ENCODE measurements at regions not wholly inside any gene's neighbourhood (a gene's known extent, or its start where the extent isn't known, plus 50 kb on each side); places are given as distances from the start of the nearest gene placed in this dataset.

DNA sequence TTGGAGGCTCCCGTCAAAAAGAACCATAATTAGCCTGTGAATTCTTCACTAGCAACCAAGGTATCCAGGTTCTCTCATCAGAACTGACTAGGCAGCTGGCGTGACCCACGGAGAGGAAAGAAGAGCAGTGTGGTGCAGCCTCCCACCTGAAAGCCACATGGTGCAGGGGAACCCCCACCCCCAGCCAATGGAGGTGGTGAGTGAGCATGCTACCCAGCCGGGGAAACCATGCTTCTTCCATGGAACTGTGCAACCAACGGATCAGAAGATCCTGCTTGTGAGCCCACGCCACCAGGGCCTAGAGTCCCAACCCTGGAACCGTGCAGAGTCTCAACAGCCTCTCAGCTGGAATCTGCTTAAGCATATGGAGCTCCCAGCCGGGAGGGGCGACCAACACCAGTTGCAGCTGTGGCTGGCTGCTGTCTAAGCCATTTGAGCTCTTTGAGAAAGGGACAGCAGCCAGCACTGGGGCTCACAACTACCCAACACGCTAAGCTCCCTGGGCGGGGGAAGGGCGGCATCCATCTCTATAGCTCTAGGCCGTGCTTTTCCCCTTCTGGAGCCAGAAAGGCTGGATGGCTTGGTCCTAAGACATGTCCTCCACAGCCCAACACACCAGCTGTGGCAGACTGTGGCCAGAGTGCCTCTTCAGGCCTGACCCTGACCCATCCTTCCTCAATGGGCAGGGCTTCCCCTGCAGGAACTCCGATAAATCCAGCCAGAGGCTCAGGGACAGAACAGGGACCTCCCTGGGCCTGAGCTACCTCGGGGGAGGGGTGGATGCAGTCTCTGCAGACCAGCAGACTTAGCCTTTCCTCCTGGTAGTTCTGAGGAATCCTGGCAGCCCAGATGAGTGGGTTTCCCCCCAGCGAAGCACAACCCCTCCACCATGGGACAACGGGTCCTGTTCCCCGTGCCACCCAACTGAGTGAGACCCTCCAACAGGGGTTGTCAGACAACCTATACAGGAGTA lies 151.4 kb upstream of the NXPH2 start:
- Histone ChIP-seq H3F3A (ENCODE audit: insufficient read depth, low read length, poor library complexity, severe bottlenecking) (no peaks in the 10 kb centered on the region), H3K9me2 (ENCODE audit: insufficient read depth, low read length) (no peaks in the 10 kb centered on the region), H3K9ac (ENCODE audit: low read length) (no peak overlapping the region), H3K79me2 (replicated peaks; ENCODE audit: insufficient read depth, low read length) (no peaks in the 10 kb centered on the region), H3K36me3 (ENCODE audit: insufficient read depth, low read length) (no peaks in the 10 kb centered on the region), H2AFZ (ENCODE audit: low read depth, low read length) (no peak overlapping the region), H4K20me1 (ENCODE audit: insufficient read depth) (no peaks in the 10 kb centered on the region), H3K27ac (ENCODE audit: low read length) (no peak overlapping the region), H3K9me3 (ENCODE audit: low read length) (no peaks in the 10 kb centered on the region), H3K27me3 (ENCODE audit: insufficient read depth, low read depth, low read length) (no peaks in the 10 kb centered on the region), H3K4me2 (ENCODE audit: low read length) (no peak overlapping the region), H3K4me3 (ENCODE audit: low read length) (no peak overlapping the region)
- TF ChIP-seq EZH2 (IDR thresholded peaks at IDR 0.05; ENCODE audit: borderline replicate concordance, insufficient read depth, low read length, poor library complexity, severe bottlenecking) = no peak

DNA sequence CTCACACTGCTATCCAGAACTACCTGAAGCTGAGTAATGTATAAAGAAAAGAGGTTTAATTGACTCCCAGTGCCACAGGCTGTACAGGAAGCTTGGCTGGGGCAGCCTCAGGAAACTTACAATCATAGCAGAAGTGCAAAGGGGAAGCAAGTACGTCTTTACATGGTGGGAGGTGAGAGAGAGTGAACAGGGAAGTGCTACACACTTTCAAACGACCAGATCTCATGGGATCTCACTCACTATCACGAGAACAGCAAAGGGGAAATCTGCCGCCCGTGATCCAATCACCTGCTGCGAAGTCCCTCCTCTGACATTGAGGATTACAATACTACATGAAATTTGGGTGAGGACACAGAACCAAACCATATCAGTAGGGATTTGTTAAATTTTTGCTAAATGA lies 150.4 kb upstream of the NXPH2 start:
- TF ChIP-seq TAF1 (IDR thresholded peaks at IDR 0.05; ENCODE audit: low read depth) (no peak), EZH2 (IDR thresholded peaks at IDR 0.05; ENCODE audit: borderline replicate concordance, insufficient read depth, low read length, poor library complexity, severe bottlenecking) (no peak), EP300 (conservative IDR thresholded peaks at IDR 0.05; ENCODE audit: poor library complexity, severe bottlenecking) (no peak), RAD21 (conservative IDR thresholded peaks at IDR 0.05) (no peak), MXI1 (conservative IDR thresholded peaks at IDR 0.05; ENCODE audit: poor library complexity, severe bottlenecking) (no peak), POLR2AphosphoS5 (IDR thresholded peaks at IDR 0.05) (no peak), SMC3 (conservative IDR thresholded peaks at IDR 0.05; ENCODE audit: poor library complexity) (no peak)
- TF ChIP-seq, protein P1, sequence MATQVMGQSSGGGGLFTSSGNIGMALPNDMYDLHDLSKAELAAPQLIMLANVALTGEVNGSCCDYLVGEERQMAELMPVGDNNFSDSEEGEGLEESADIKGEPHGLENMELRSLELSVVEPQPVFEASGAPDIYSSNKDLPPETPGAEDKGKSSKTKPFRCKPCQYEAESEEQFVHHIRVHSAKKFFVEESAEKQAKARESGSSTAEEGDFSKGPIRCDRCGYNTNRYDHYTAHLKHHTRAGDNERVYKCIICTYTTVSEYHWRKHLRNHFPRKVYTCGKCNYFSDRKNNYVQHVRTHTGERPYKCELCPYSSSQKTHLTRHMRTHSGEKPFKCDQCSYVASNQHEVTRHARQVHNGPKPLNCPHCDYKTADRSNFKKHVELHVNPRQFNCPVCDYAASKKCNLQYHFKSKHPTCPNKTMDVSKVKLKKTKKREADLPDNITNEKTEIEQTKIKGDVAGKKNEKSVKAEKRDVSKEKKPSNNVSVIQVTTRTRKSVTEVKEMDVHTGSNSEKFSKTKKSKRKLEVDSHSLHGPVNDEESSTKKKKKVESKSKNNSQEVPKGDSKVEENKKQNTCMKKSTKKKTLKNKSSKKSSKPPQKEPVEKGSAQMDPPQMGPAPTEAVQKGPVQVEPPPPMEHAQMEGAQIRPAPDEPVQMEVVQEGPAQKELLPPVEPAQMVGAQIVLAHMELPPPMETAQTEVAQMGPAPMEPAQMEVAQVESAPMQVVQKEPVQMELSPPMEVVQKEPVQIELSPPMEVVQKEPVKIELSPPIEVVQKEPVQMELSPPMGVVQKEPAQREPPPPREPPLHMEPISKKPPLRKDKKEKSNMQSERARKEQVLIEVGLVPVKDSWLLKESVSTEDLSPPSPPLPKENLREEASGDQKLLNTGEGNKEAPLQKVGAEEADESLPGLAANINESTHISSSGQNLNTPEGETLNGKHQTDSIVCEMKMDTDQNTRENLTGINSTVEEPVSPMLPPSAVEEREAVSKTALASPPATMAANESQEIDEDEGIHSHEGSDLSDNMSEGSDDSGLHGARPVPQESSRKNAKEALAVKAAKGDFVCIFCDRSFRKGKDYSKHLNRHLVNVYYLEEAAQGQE (IDR thresholded peaks at IDR 0.05; ENCODE audit: borderline replicate concordance) = no peak
- TF ChIP-seq, protein P2, sequence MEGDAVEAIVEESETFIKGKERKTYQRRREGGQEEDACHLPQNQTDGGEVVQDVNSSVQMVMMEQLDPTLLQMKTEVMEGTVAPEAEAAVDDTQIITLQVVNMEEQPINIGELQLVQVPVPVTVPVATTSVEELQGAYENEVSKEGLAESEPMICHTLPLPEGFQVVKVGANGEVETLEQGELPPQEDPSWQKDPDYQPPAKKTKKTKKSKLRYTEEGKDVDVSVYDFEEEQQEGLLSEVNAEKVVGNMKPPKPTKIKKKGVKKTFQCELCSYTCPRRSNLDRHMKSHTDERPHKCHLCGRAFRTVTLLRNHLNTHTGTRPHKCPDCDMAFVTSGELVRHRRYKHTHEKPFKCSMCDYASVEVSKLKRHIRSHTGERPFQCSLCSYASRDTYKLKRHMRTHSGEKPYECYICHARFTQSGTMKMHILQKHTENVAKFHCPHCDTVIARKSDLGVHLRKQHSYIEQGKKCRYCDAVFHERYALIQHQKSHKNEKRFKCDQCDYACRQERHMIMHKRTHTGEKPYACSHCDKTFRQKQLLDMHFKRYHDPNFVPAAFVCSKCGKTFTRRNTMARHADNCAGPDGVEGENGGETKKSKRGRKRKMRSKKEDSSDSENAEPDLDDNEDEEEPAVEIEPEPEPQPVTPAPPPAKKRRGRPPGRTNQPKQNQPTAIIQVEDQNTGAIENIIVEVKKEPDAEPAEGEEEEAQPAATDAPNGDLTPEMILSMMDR (IDR thresholded peaks at IDR 0.05; ENCODE audit: poor library complexity, severe bottlenecking) = no peak
- Histone ChIP-seq H3K4me3 (ENCODE audit: low read length) (no peak overlapping the region), H3K27ac (ENCODE audit: low read length) (no peak overlapping the region), H3K9me3 (ENCODE audit: low read length) (no peaks in the 10 kb centered on the region), H4K20me1 (ENCODE audit: insufficient read depth) (no peaks in the 10 kb centered on the region), H3K79me2 (replicated peaks; ENCODE audit: insufficient read depth, low read length) (no peaks in the 10 kb centered on the region), H3K27me3 (ENCODE audit: insufficient read depth, low read depth, low read length) (no peaks in the 10 kb centered on the region), H3K9ac (ENCODE audit: low read length) (no peak overlapping the region), H3F3A (ENCODE audit: insufficient read depth, low read length, poor library complexity, severe bottlenecking) (no peaks in the 10 kb centered on the region), H2AFZ (ENCODE audit: low read depth, low read length) (no peak overlapping the region), H3K9me2 (ENCODE audit: insufficient read depth, low read length) (no peaks in the 10 kb centered on the region), H3K36me3 (ENCODE audit: insufficient read depth, low read length) (no peaks in the 10 kb centered on the region), H3K4me2 (ENCODE audit: low read length) (no peak overlapping the region)
